ENCODE measurements at regions not wholly inside any gene's neighbourhood (a gene's known extent, or its start where the extent isn't known, plus 50 kb on each side); places are given as distances from the start of the nearest gene placed in this dataset.

DNA sequence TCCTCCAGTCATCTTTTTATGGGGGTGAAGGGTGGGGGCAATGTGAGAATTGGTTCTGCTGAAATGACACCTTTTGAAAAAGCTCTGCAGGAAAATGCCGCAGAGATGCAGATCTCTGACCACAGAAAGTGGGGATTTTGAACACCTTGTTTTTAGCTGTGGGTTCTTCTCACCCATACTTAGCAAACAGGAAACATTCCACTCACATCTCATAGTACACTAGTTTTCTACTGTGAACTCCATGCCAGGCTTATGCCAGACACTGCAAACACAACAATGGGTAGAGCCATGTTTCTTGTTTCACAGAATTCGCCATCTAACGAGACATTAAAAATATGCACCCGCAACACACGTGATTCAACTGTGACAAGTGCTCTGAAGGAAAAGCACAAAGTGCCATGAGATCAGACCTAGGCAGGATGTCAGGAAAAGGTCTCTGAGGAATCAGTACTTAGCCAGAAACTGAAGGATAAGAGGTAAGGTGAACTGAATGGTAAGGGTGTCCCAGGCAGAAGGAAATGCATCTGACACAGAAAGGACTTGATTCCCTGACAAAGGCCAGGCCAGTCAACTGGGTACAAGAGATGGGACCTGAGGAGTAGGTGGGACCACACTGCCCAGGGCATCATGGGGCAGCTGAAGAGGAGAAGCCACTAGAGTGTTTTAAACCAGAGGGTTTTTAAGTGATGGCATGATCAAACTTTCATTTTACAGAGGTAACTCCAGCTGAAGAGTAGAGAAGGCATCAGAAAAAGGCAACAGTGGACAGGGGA, 83.8 kb upstream of the JAK1 start:
- POLR2A ChIA-PET = interaction anchor here (0.5 to 1.2 kb wide), 4 partner anchors 13 to 227 kb away, joined by 3 to 4 read pairs (median 4); no protein-coding TSS in a partner anchor

DNA sequence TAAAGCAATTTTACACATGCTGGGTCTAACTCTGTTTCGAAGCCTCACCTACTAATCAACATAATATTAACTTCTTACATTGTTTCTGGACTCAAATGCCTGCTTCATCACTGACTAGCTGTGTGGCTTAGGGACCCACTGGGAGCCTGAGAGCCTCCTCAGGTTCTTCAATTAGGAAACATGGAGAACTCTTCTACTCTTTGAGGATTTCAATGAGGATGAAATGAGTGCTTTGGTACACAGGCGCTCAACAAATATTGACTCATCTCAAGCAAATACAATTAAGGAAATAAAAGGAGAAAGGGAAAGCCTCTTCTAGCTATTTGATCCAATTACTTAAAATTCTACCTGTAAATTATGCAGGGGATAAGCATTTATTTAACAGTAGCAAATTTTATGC, 84.4 kb upstream of the JAK1 start:
- Histone ChIP-seq H3K9me3 (ENCODE audit: low read length) (no peaks in the 10 kb centered on the region), H3K4me3 (ENCODE audit: low read depth, low read length, poor library complexity, severe bottlenecking) (no peak overlapping the region), H3K27ac (ENCODE audit: low read depth, low read length, poor library complexity, severe bottlenecking) (no peak overlapping the region), H3K4me2 (ENCODE audit: low read length) (no peak overlapping the region), H3K9me2 (ENCODE audit: insufficient read depth, low read length) (no peaks in the 10 kb centered on the region), H3K79me2 (ENCODE audit: insufficient read depth, low read depth, low read length) (no peaks in the 10 kb centered on the region), H3K4me1 (ENCODE audit: insufficient read depth, low read length, poor library complexity, severe bottlenecking) (peaks cover 6% of the 10 kb centered on the region), H3K36me3 (ENCODE audit: insufficient read depth, low read length) (peaks cover 7% of the 10 kb centered on the region), H2AFZ (ENCODE audit: low read length) (no peak overlapping the region), H4K20me1 (ENCODE audit: insufficient read depth, low read length) (no peaks in the 10 kb centered on the region)
- TF ChIP-seq, protein P1, sequence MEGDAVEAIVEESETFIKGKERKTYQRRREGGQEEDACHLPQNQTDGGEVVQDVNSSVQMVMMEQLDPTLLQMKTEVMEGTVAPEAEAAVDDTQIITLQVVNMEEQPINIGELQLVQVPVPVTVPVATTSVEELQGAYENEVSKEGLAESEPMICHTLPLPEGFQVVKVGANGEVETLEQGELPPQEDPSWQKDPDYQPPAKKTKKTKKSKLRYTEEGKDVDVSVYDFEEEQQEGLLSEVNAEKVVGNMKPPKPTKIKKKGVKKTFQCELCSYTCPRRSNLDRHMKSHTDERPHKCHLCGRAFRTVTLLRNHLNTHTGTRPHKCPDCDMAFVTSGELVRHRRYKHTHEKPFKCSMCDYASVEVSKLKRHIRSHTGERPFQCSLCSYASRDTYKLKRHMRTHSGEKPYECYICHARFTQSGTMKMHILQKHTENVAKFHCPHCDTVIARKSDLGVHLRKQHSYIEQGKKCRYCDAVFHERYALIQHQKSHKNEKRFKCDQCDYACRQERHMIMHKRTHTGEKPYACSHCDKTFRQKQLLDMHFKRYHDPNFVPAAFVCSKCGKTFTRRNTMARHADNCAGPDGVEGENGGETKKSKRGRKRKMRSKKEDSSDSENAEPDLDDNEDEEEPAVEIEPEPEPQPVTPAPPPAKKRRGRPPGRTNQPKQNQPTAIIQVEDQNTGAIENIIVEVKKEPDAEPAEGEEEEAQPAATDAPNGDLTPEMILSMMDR (conservative IDR thresholded peaks at IDR 0.05; ENCODE audit: low read length) = no peak
- TF ChIP-seq EZH2phosphoT487 (IDR thresholded peaks at IDR 0.05; ENCODE audit: borderline replicate concordance, low read depth, low read length) = no peak
- no TSS peak for BruUV-seq (replicated peaks)
- ChIA-PET CTCF (ENCODE audit: unreplicated experiment) (no interaction called here), POLR2A (interaction anchor here (0.7 to 1.1 kb wide), 3 partner anchors 13 to 328 kb away, joined by 3 to 4 read pairs (median 3); no protein-coding TSS in a partner anchor)
- no peak for DNase-seq (ENCODE audit: low spot score)
- intact Hi-C loops (cut with micrococcal nuclease; ENCODE audit: unreplicated experiment) = no loop called here

More for the DNA sequence above, 83.8 kb upstream of the JAK1 start:
- Histone ChIP-seq H3K4me1 (ENCODE audit: insufficient read depth, low read length, poor library complexity, severe bottlenecking) (peaks cover 12% of the 10 kb centered on the region), H3K27ac (ENCODE audit: low read depth, low read length, poor library complexity, severe bottlenecking) (no peak overlapping the region), H3K79me2 (ENCODE audit: insufficient read depth, low read depth, low read length) (no peaks in the 10 kb centered on the region), H3K4me2 (ENCODE audit: low read length) (no peak overlapping the region), H3K4me3 (ENCODE audit: low read depth, low read length, poor library complexity, severe bottlenecking) (no peak overlapping the region), H3K36me3 (ENCODE audit: insufficient read depth, low read length) (peaks cover 1% of the 10 kb centered on the region), H3K9me3 (ENCODE audit: low read length) (no peaks in the 10 kb centered on the region), H2AFZ (ENCODE audit: low read length) (no peak overlapping the region), H3K9me2 (ENCODE audit: insufficient read depth, low read length) (no peaks in the 10 kb centered on the region), H4K20me1 (ENCODE audit: insufficient read depth, low read length) (no peaks in the 10 kb centered on the region)
- BruUV-seq (replicated peaks) = no TSS peak
- DNase-seq (ENCODE audit: low spot score) = no peak
- intact Hi-C loops (cut with micrococcal nuclease; ENCODE audit: unreplicated experiment) = no loop called here
- TF ChIP-seq, protein P1 (conservative IDR thresholded peaks at IDR 0.05; ENCODE audit: low read length) = no peak
- no peak for TF ChIP-seq EZH2phosphoT487 (IDR thresholded peaks at IDR 0.05; ENCODE audit: borderline replicate concordance, low read depth, low read length)
- CTCF ChIA-PET (ENCODE audit: unreplicated experiment) = no interaction called here

DNA sequence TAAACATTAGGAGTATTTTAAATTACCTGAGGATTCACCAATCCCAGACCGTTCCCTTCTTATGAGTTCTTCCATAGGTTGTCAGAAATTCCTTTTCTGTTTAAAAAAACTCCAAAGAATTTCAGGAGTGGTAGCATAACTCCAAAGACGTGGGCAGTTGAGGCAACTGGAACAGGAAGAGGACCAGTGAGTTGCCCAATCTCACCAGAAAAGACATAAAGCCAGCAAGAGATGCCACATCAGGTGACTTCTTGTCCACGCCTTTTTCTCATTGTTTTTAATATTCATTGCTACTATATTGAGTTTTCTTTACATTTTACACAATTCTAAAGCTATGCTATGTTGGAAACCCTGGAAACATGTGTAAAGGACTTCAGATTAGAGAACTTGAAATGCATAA, 88.1 kb upstream of the JAK1 start:
- no peaks in the 10 kb centered on the region for H3K9me2 ChIP-seq (ENCODE audit: insufficient read depth, low read length)
- intact Hi-C loops (cut with micrococcal nuclease; ENCODE audit: unreplicated experiment) = no loop called here
- H3K79me2 ChIP-seq (ENCODE audit: insufficient read depth, low read depth, low read length) = no peaks in the 10 kb centered on the region
- H3K36me3 ChIP-seq (ENCODE audit: insufficient read depth, low read length) = peaks cover 27% of the 10 kb centered on the region
- no peak overlapping the region for H3K4me3 ChIP-seq (ENCODE audit: low read depth, low read length, poor library complexity, severe bottlenecking)
- no peaks in the 10 kb centered on the region for H3K9me3 ChIP-seq (ENCODE audit: low read length)
- ChIA-PET POLR2A (interaction anchor here (0.6 to 1.7 kb wide), 3 partner anchors 7 to 25 kb away, joined by 3 read pairs; no protein-coding TSS in a partner anchor), CTCF (ENCODE audit: unreplicated experiment) (no interaction called here)
- DNase-seq (ENCODE audit: low spot score) = no peak
- no TSS peak for BruUV-seq (replicated peaks)
- H3K4me2 ChIP-seq (ENCODE audit: low read length) = no peak overlapping the region
- 0 out of 2 replicates have a peak, but pooled peaks cover under 1% of the 10 kb centered on the region for H4K20me1 ChIP-seq (ENCODE audit: insufficient read depth, low read length)
- H2AFZ ChIP-seq (ENCODE audit: low read length) = no peak overlapping the region
- H3K4me1 ChIP-seq (ENCODE audit: insufficient read depth, low read length, poor library complexity, severe bottlenecking) = no peaks in the 10 kb centered on the region
- no peak overlapping the region for H3K27ac ChIP-seq (ENCODE audit: low read depth, low read length, poor library complexity, severe bottlenecking)
- no peak for TF ChIP-seq EZH2phosphoT487 (IDR thresholded peaks at IDR 0.05; ENCODE audit: borderline replicate concordance, low read depth, low read length)
- TF ChIP-seq, protein P1 (conservative IDR thresholded peaks at IDR 0.05; ENCODE audit: low read length) = no peak
